ENCODE measurements at regions not wholly inside any gene's neighbourhood (a gene's known extent, or its start where the extent isn't known, plus 50 kb on each side); places are given as distances from the start of the nearest gene placed in this dataset.

- TF ChIP-seq CTCF (optimal IDR thresholded peaks at IDR 0.05 in 1 of 3, IDR thresholded peaks at IDR 0.05 in 1 of 3, conservative IDR thresholded peaks at IDR 0.05 in 1 of 3; ENCODE audit: extremely low read depth in 1 of 3, insufficient read depth in 2 of 3, low read length in 3 of 3) (no peak), EZH2 (IDR thresholded peaks at IDR 0.05; ENCODE audit: low read length) (no peak)
Measured at GRCh38 chr3:176968631-176969030, 228.7 kb downstream of the TBL1XR1 start.
